ENCODE measurements at regions not wholly inside any gene's neighbourhood (a gene's known extent, or its start where the extent isn't known, plus 50 kb on each side); places are given as distances from the start of the nearest gene placed in this dataset.

GRCh38 chr10:4696186-4696585, 129.8 kb upstream of the AKR1E2 start:
- TF ChIP-seq CTCF (IDR thresholded peaks at IDR 0.05; ENCODE audit: low read depth, low read length), result no peak
- no peak for TF ChIP-seq POLR2A (IDR thresholded peaks at IDR 0.05; ENCODE audit: extremely low read depth, insufficient read length)

Measured in NB4 (cell line).